22Rv1 (cell line): ENCODE measurements at regions not wholly inside any gene's neighbourhood (a gene's known extent, or its start where the extent isn't known, plus 50 kb on each side); places are given as distances from the start of the nearest gene placed in this dataset.

Experiments used
- ZFX ChIP-seq: fragments of 450-650 bp; IDR thresholded peaks from 2 replicates; pipeline ENCODE4 v1.6.1; 2017; ENCODE audit warnings: antibody characterized with exemption, borderline replicate concordance
- TF ChIP-seq, protein P1 (sequence below): fragments of 450-650 bp; IDR thresholded peaks from 2 replicates; pipeline ENCODE4 v1.5.1; 2017; ENCODE audit warnings: mild to moderate bottlenecking

DNA sequence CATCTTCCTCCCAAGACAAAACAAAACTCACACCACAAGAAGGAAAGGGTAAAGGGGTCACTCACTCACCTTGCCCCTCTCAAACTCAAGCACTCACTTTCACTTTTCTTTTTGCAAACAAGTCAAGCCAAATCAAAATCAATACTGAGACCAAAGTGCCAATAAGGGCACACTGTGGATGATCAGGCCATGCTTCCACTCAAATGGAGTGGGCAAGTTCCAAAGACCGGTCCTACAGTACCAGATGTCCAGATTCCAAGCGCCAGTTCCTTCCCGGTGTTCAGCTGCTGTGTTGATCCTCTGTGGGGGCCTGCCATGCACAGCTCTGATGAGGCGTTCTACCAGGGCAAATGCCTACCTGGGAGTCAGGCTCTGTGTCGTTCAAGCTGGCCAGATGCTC, 162.6 kb upstream of the GRIK2 start:
- TF ChIP-seq, protein P1, sequence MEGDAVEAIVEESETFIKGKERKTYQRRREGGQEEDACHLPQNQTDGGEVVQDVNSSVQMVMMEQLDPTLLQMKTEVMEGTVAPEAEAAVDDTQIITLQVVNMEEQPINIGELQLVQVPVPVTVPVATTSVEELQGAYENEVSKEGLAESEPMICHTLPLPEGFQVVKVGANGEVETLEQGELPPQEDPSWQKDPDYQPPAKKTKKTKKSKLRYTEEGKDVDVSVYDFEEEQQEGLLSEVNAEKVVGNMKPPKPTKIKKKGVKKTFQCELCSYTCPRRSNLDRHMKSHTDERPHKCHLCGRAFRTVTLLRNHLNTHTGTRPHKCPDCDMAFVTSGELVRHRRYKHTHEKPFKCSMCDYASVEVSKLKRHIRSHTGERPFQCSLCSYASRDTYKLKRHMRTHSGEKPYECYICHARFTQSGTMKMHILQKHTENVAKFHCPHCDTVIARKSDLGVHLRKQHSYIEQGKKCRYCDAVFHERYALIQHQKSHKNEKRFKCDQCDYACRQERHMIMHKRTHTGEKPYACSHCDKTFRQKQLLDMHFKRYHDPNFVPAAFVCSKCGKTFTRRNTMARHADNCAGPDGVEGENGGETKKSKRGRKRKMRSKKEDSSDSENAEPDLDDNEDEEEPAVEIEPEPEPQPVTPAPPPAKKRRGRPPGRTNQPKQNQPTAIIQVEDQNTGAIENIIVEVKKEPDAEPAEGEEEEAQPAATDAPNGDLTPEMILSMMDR = no peak
- no peak for TF ChIP-seq ZFX
